CD14-positive monocyte (primary cell): ENCODE measurements at regions not wholly inside any gene's neighbourhood (a gene's known extent, or its start where the extent isn't known, plus 50 kb on each side); places are given as distances from the start of the nearest gene placed in this dataset.

Experiments used
- DNase-seq, 3 donors: peaks; one replicate each; pipeline ENCODE4 v3.0.0-alpha.2; 2011 to 2022
- H2AFZ ChIP-seq: 2 replicates; pipeline ENCODE4 v1.6.0; 2012; ENCODE audit warnings: mild to moderate bottlenecking, low read depth, low read length, inconsistent platforms; ENCODE audit not compliant: insufficient read depth, poor library complexity, severe bottlenecking
- H3K27ac ChIP-seq, 2 donors: 1 replicate in 1 of 2; 2 replicates in 1 of 2; pipeline ENCODE4 v1.5.1; 2012 to 2013; ENCODE audit warnings: low read length in 2 of 2, control low read depth in 1 of 2, inconsistent platforms in 1 of 2, low read depth in 1 of 2, mild to moderate bottlenecking in 1 of 2
- H3K27me3 ChIP-seq, 2 donors: one replicate each; pipeline versions ENCODE4 v1.6.0 to v1.6.1; 2011 to 2013; ENCODE audit warnings: low read length in 2 of 2; ENCODE audit not compliant: control insufficient read depth in 2 of 2, insufficient read depth in 2 of 2
- H3K36me3 ChIP-seq, 2 donors: replicated peaks in 1 of 2; 1 replicate in 1 of 2; 2 replicates in 1 of 2; pipeline versions ENCODE4 v1.5.1 to v1.6.1; 2012 to 2013; ENCODE audit warnings: low read length in 2 of 2, control low read depth in 1 of 2, inconsistent platforms in 1 of 2, mild to moderate bottlenecking in 1 of 2; ENCODE audit not compliant: insufficient read depth in 2 of 2, control insufficient read depth in 1 of 2
- H3K4me1 ChIP-seq, 2 donors: 1 replicate in 1 of 2; 2 replicates in 1 of 2; pipeline versions ENCODE4 v1.5.1 to v1.6.1; 2012 to 2013; ENCODE audit warnings: low read length in 2 of 2, control low read depth in 1 of 2, inconsistent platforms in 1 of 2, mild to moderate bottlenecking in 1 of 2, moderate library complexity in 1 of 2; ENCODE audit not compliant: insufficient read depth in 2 of 2, control insufficient read depth in 1 of 2
- H3K4me2 ChIP-seq: replicated peaks from 2 replicates; pipeline ENCODE3; 2012; ENCODE audit warnings: low read length, moderate library complexity, mild to moderate bottlenecking; ENCODE audit not compliant: poor library complexity, severe bottlenecking; ENCODE audit errors: extremely low read depth
- H3K4me3 ChIP-seq, 3 experiments: fragments of 200-600 bp in 1 of 3; sonication (generic) in 1 of 3; replicated peaks in 1 of 3; 1 replicate in 2 of 3; 2 replicates in 1 of 3; pipeline ENCODE4 v1.5.1; 2011 to 2013; ENCODE audit warnings: low read length in 3 of 3, mild to moderate bottlenecking in 3 of 3, control low read depth in 2 of 3, low read depth in 2 of 3, inconsistent platforms in 1 of 3, moderate library complexity in 1 of 3
- H3K79me2 ChIP-seq: 2 replicates; pipeline ENCODE4 v1.6.0; 2012; ENCODE audit warnings: mild to moderate bottlenecking, control low read depth, inconsistent platforms, low read length, moderate library complexity; ENCODE audit not compliant: insufficient read depth
- H3K9ac ChIP-seq: 2 replicates; pipeline ENCODE4 v1.6.0; 2017; ENCODE audit warnings: low read length, mild to moderate bottlenecking; ENCODE audit not compliant: insufficient read depth, poor library complexity, severe bottlenecking
- H3K9me3 ChIP-seq, 2 donors: replicated peaks in 1 of 2; 1 replicate in 1 of 2; 2 replicates in 1 of 2; pipeline versions ENCODE4 v1.5.1 to v1.6.1; 2012 to 2013; ENCODE audit warnings: low read length in 2 of 2, control low read depth in 1 of 2; ENCODE audit not compliant: control insufficient read depth in 1 of 2, insufficient read depth in 1 of 2
- H4K20me1 ChIP-seq: 2 replicates; pipeline ENCODE4 v1.6.0; 2012; ENCODE audit warnings: mild to moderate bottlenecking, low read length, control low read depth, moderate library complexity; ENCODE audit not compliant: insufficient read depth
- H3K27ac Mint-ChIP-seq, 7 donors: one replicate each; pipeline ENCODE4 v1.8.0; 2020; ENCODE audit warnings: mild to moderate bottlenecking in 7 of 7, mixed read lengths in 7 of 7, moderate library complexity in 6 of 7, inconsistent platforms in 2 of 7
- H3K27me3 Mint-ChIP-seq, 3 donors: one replicate each; pipeline ENCODE4 v1.8.0; 2021 to 2022; ENCODE audit warnings: low read depth in 3 of 3, mild to moderate bottlenecking in 3 of 3, mixed read lengths in 3 of 3, moderate library complexity in 3 of 3, inconsistent platforms in 1 of 3
- H3K36me3 Mint-ChIP-seq, 2 donors: one replicate each; pipeline ENCODE4 v1.8.0; 2020; ENCODE audit warnings: mixed read lengths in 2 of 2, inconsistent platforms in 1 of 2, mild to moderate bottlenecking in 1 of 2
- H3K4me1 Mint-ChIP-seq: one replicate; pipeline ENCODE4 v1.8.0; 2020; ENCODE audit warnings: mild to moderate bottlenecking, mixed read lengths
- H3K4me3 Mint-ChIP-seq, 2 donors: one replicate each; pipeline ENCODE4 v1.8.0; 2020; ENCODE audit warnings: mild to moderate bottlenecking in 2 of 2, mixed read lengths in 2 of 2, moderate library complexity in 1 of 2
- H3K9me3 Mint-ChIP-seq, 7 donors: one replicate each; pipeline ENCODE4 v1.8.0; 2020 to 2022; ENCODE audit warnings: mixed read lengths in 7 of 7, mild to moderate bottlenecking in 6 of 7, moderate library complexity in 6 of 7, inconsistent platforms in 2 of 7
- CTCF ChIP-seq: fragments of 200-600 bp; IDR thresholded peaks from one replicate; pipeline ENCODE4 v1.8.0; 2022; ENCODE audit warnings: antibody characterized with exemption, mild to moderate bottlenecking
- WGBS: methylation state at CpG from one replicate; pipeline ENCODE4 v1.1.5; 2013; ENCODE audit warnings: missing lambda C conversion rate; ENCODE audit not compliant: insufficient coverage; 5-methylcytosine and 5-hydroxymethylcytosine counted together
- intact Hi-C, 2 donors: fragments of 100-400 bp; cut with micrococcal nuclease; formaldehyde crosslinking; loops; one replicate each; pipeline versions ENCODE4 v1.15.0 to v1.15.1; 2023

GRCh38 chr11:128291007-128291406 lies 296.4 kb downstream of the ETS1 start:
- Histone ChIP-seq H3K4me2 (no peak overlapping the region), H3K4me1 (peaks cover 0 to 3% of the 10 kb centered on the region in 2 donors), H3K36me3 (no peaks in the 10 kb centered on the region), H3K27me3 (no peaks in the 10 kb centered on the region), H2AFZ (no peak overlapping the region), H3K79me2 (no peaks in the 10 kb centered on the region), H4K20me1 (no peaks in the 10 kb centered on the region), H3K27ac (no peak overlapping the region), H3K9ac (no peak overlapping the region), H3K9me3 (no peaks in the 10 kb centered on the region), H3K4me3 (no peak overlapping the region)
- Mint-ChIP-seq H3K27ac (peak overlapping the region in 1 of 7 donors; percentile 7), H3K9me3 (no peaks in the 10 kb centered on the region), H3K4me1 (peaks cover 6% of the 10 kb centered on the region), H3K36me3 (no peaks in the 10 kb centered on the region), H3K4me3 (no peak overlapping the region), H3K27me3 (peaks cover 0 to 4% (median 2%) of the 10 kb centered on the region in 3 donors)
- TF ChIP-seq CTCF, result no peak
- intact Hi-C loops, result loop anchor here (5.0 to 10.0 kb wide), 3 partner anchors 336 to 474 kb away; no protein-coding TSS in a partner anchor
- 84% methylated on average over 7 of the region's 8 CpGs for WGBS
- no peak for DNase-seq

- Mint-ChIP-seq H3K4me3 (peak overlapping the region; percentile 47 to 74), H3K4me1 (peaks cover 6% of the 10 kb centered on the region), H3K27ac (peak overlapping the region in 3 of 7 donors; percentile 5 to 77 (median 54)), H3K36me3 (no peaks in the 10 kb centered on the region), H3K9me3 (no peaks in the 10 kb centered on the region), H3K27me3 (peaks cover 0 to 4% (median 2%) of the 10 kb centered on the region in 3 donors)
- Histone ChIP-seq H3K79me2 (no peaks in the 10 kb centered on the region), H3K9ac (no peak overlapping the region), H3K27ac (no peak overlapping the region), H3K4me2 (peak overlapping the region; percentile 36), H3K4me1 (peaks cover 0 to 3% of the 10 kb centered on the region in 2 donors), H3K27me3 (no peaks in the 10 kb centered on the region), H3K9me3 (no peaks in the 10 kb centered on the region), H4K20me1 (no peaks in the 10 kb centered on the region), H3K36me3 (no peaks in the 10 kb centered on the region), H2AFZ (peak overlapping the region; percentile 50), H3K4me3 (no peak overlapping the region)
- intact Hi-C loops, result loop anchor here (5.0 to 10.0 kb wide), 3 partner anchors 337 to 475 kb away; no protein-coding TSS in a partner anchor
- 38% methylated on average over 13 of the region's 16 CpGs for WGBS
- TF ChIP-seq CTCF, result peak; percentile 84
- peak; percentile 52 to 66 (median 61) for DNase-seq
These were observed 297.1 kb downstream of the ETS1 start for GRCh38 chr11:128290106-128290840.
